NOMO-1 treated with dmso at 0.1 percent for 144 hours (cell line): ENCODE measurements at regions not wholly inside any gene's neighbourhood (a gene's known extent, or its start where the extent isn't known, plus 50 kb on each side); places are given as distances from the start of the nearest gene placed in this dataset.
"Not testable (repeated sequence)": the region's sequence is repeated elsewhere in the genome, so short reads cannot be mapped to it uniquely, and the experiment has no call there.

ENCODE experiments used
- DNase-seq: peaks from one replicate; lab custom pipeline; 2025; ENCODE audit not compliant: unreplicated experiment; lab: John Stamatoyannopoulos, UW

GRCh38 chr20:47925593-47925992 lies 140.3 kb upstream of the SULF2 start:
- no peak for DNase-seq

GRCh38 chr20:47922269-47922668 lies 137.0 kb upstream of the SULF2 start:
- no peak for DNase-seq

GRCh38 chr20:47921829-47922228 lies 136.5 kb upstream of the SULF2 start:
- not testable (repeated sequence) for DNase-seq

- DNase-seq: no peak
Observed at GRCh38 chr20:47921408-47921807, 136.1 kb upstream of the SULF2 start.

- no peak for DNase-seq
Observed at GRCh38 chr20:47917549-47918070, 132.3 kb upstream of the SULF2 start.

- no peak for DNase-seq
Observed at GRCh38 chr20:47915495-47915894, 130.2 kb upstream of the SULF2 start.

- DNase-seq: no peak
Observed at GRCh38 chr20:47914792-47915191, 129.5 kb upstream of the SULF2 start.

- not testable (repeated sequence) for DNase-seq
Observed at GRCh38 chr20:47912786-47913501, 127.7 kb upstream of the SULF2 start.

GRCh38 chr20:47912165-47912564 lies 126.9 kb upstream of the SULF2 start:
- not testable (repeated sequence) for DNase-seq

- not testable (repeated sequence) for DNase-seq
Observed at GRCh38 chr20:47909696-47910369, 124.6 kb upstream of the SULF2 start.

GRCh38 chr20:47908361-47909035 lies 123.2 kb upstream of the SULF2 start:
- not testable (repeated sequence) for DNase-seq

GRCh38 chr20:47907951-47908350 lies 122.7 kb upstream of the SULF2 start:
- DNase-seq: not testable (repeated sequence)

GRCh38 chr20:47907031-47907675 lies 121.9 kb upstream of the SULF2 start:
- DNase-seq: no peak

- no peak for DNase-seq
Observed at GRCh38 chr20:47906348-47906660, 121.0 kb upstream of the SULF2 start.

GRCh38 chr20:47905628-47906347 lies 120.5 kb upstream of the SULF2 start:
- no peak for DNase-seq

- DNase-seq: not testable (repeated sequence)
Observed at GRCh38 chr20:47903009-47903408, 117.7 kb upstream of the SULF2 start.

- not testable (repeated sequence) for DNase-seq
Observed at GRCh38 chr20:47899313-47899712, 114.0 kb upstream of the SULF2 start.

- DNase-seq: no peak
Observed at GRCh38 chr20:47897461-47897860, 112.2 kb upstream of the SULF2 start.

- DNase-seq: not testable (repeated sequence)
Observed at GRCh38 chr20:47892681-47893080, 107.4 kb upstream of the SULF2 start.

GRCh38 chr20:47890708-47891107 lies 105.4 kb upstream of the SULF2 start:
- DNase-seq: not testable (repeated sequence)

GRCh38 chr20:47889751-47890150 lies 104.5 kb upstream of the SULF2 start:
- DNase-seq: not testable (repeated sequence)
